Right renal pelvis (tissue), 4 donors: ENCODE measurements at regions not wholly inside any gene's neighbourhood (a gene's known extent, or its start where the extent isn't known, plus 50 kb on each side); places are given as distances from the start of the nearest gene placed in this dataset.
A peak's percentile ranks its signal among the peaks of the same experiment; 100 is the strongest.
"Not testable (repeated sequence)": the region's sequence is repeated elsewhere in the genome, so short reads cannot be mapped to it uniquely, and the experiment has no call there.

Experiments
- DNase-seq, 4 donors: peaks; one replicate each; pipeline ENCODE4 v3.0.0-alpha.2; 2013; ENCODE audit warnings: low read depth in 4 of 4, low spot score in 3 of 4, missing footprints in 1 of 4

DNA sequence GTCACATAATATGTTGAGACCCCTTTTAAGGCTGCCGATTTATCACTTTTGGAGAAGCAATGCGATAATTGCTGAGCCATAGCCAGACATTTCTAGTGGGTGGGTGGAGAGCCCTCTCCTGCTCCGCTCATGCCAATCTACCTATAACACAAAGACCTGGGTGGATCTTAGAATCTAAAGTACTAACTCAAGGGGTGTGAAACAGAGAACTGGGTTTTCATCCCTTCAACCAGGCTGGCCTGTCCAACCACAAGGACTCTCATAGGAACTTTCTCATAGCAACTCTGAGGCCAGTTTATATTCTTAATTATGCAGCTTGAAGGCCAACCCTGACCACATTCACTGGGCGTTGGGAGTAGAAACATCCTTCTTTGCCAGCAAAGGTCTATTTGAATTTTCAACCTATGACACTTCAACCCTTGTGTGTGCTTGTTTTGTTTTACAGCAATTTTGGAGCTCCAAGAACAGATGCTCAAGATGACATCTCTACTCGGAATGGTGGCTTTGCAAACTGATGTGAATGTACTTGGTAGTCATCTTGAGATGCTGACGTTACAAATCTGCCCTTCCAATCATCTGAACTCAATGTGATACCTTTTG, 1198.2 kb upstream of the AUTS2 start:
- no peak for DNase-seq

- DNase-seq, result no peak
Measured at GRCh38 chr7:68400783-68401182, 1197.5 kb upstream of the AUTS2 start.

DNA sequence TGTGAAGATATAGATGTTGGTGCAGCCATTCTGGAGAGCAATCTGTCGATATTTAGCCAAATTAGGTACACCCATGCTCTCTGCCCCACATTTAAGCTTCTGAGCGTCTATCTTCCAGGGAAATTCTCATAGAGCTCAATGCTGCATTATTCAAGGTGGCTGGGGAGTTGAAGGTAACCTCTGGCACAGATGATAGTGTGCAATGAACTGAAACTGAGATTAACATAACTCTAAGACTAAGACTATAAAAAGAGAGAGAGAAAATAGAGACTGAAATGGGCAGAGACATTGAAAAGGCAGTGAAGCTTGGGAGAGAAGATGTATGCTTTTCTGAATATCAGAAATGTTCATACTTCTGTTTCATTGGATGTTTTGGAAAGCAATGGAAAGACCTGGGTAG, 1197.0 kb upstream of the AUTS2 start:
- no peak for DNase-seq

GRCh38 chr7:68406480-68406879, 1191.8 kb upstream of the AUTS2 start:
- no peak for DNase-seq

DNA sequence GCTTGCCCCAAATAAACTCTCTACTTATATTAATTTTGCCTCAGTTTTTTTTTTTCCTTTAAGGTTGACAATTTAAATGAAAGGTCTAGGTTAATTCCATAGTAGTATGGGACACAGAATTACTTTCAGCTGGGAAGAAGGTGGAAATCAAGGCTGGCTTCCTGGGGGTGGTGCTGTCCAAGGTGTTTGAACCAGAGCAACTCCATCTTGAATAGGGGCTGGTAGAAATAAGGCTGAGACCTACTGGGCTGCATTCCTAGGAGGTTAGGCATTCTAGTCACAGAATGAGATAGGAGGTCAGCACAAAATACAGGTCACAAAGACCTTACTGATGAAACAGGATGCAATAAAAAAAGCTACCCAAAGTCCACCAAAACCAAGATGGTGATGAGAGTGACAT, 1190.8 kb upstream of the AUTS2 start:
- DNase-seq, result no peak

- DNase-seq, result no peak
Measured at GRCh38 chr7:68408873-68409272, 1189.4 kb upstream of the AUTS2 start.

- DNase-seq, result no peak
Measured at GRCh38 chr7:68409851-68410250, 1188.4 kb upstream of the AUTS2 start.

- not testable (repeated sequence) for DNase-seq
Measured at GRCh38 chr7:68410693-68411092, 1187.6 kb upstream of the AUTS2 start.

- DNase-seq, result no peak
Measured at GRCh38 chr7:68411742-68412141, 1186.5 kb upstream of the AUTS2 start.

GRCh38 chr7:68414631-68415425, 1183.4 kb upstream of the AUTS2 start:
- DNase-seq, result no peak

DNA sequence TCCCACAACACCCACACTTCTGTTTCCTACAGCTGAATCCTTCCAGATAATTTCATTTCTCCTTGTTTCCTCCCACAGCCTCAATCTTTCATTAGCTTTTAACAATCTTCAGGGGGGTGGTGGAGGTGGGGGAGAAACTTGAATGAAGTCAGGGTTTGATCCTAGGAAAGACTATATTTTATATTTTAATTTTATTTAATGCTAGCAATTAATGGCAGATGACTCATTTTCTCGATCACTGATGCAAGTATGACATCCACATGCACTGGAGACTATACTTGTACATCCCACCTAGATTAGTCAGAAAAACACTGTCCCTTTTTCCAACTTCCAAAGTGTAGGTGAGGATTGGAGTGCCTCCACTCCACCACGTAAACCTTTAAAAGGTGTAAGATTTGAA, 1181.3 kb upstream of the AUTS2 start:
- DNase-seq, result no peak

- DNase-seq, result no peak
Measured at GRCh38 chr7:68417659-68418058, 1180.6 kb upstream of the AUTS2 start.

DNA sequence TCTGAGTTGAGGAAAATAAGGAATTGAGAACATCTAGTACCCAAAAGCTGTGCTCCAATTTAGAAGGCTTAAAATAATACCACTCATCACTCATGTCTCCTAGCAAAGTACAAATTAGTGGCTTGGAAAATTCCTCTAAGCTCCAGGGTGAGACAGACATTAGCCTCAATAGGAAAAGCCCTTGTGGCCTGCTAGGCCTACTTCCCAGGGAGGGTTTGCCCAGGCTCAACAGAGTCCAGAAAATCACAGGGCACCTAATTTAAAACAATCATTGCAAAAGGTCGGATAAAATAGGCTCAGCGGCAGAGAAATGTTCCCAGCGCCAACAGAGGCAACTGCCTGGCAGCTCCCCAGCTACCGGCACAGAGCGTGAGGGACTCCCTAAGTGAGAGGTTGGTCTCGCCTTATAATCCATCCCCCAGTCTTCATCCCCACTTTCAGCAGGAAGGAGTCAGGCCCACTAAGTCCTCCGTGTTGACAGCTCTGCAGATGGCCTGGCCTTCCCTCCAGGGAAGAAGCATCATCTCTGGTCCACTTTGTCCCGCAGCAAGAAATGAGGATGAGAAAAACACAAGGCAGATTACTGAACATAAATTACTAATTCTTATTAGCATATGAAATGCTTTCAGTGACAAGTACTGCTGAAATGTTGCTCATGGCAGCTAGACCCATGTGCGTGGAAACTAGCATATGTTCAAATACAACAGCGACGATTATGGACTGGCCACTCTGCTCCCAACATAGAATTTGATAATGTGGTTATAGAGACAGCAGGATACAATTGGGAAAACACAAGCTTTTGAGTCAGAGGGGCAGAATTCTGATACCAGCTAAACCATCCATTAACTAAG, 1177.7 kb upstream of the AUTS2 start:
- DNase-seq, result no peak

- no peak for DNase-seq
Measured at GRCh38 chr7:68421712-68422111, 1176.6 kb upstream of the AUTS2 start.

DNA sequence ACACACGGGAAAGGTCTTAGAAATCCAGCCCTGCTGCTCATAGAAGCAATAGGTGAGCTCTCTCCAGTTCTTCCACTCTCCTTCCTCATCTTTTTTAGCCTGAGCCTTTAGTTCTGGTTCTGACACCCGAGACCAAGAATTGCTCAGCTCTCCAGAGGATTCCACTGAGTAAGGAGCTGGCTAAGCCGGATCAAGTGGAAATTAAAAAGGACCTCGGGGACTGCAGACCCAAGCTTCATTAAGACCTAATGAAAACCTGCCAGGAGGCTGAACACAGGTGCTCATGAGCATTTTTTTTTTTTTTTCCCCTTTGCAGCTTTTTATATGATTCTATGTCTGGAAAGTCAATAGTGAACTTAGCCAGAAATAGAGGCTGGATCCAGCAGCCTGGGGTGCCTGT, 1176.0 kb upstream of the AUTS2 start:
- DNase-seq, result no peak

DNA sequence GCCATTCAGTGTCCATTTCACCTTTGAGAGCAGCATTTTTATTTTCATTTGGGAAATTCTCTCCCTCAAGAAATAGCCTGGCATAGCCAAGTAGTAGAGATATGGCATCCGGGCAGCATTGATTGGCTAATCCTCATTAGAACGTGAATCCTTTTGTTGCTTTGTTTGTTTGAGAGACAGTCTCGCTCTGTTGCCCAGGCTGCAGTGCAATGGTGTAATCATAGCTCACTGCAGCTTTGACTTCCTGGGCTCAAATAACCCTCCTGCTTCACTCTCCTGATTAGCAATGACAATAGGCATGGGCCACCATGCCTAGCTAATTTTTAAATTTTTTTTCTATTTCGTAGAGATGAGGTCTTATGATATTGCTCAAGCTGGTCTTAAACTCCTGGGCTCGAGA, 1174.9 kb upstream of the AUTS2 start:
- no peak for DNase-seq

DNA sequence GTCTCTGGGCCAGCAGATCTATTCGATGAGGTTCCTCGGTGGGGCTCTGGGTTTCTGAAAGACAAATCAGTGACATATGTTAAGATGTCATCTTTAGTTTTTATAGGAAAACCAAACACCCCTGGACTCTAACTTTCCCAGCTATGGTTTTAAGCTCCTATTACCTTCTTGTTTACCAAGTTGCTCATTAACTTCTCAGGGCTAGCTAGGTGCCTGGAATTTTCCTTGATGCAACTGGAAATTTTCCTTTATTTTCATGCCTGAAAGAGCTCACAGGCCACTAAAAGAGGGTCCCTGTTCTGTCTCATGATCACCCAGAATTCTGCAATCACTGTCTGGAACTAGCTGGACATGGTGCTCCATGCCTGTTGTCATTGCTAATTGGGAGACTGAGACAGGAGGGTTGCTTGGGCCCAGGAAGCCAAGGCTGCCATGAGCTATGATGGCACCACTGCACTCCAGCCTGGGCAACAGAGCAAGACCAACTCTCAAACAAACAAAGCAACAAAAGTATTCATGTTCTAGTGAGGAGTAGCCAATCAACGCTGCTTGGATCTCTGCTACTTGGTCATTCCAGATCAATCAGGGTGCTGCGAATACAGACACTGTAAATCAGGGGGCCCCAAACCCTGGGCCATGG, 1173.5 kb upstream of the AUTS2 start:
- DNase-seq, result peak in 2 of 4 donors; percentile 26 to 36

- no peak for DNase-seq
Measured at GRCh38 chr7:68425377-68425776, 1172.9 kb upstream of the AUTS2 start.

DNA sequence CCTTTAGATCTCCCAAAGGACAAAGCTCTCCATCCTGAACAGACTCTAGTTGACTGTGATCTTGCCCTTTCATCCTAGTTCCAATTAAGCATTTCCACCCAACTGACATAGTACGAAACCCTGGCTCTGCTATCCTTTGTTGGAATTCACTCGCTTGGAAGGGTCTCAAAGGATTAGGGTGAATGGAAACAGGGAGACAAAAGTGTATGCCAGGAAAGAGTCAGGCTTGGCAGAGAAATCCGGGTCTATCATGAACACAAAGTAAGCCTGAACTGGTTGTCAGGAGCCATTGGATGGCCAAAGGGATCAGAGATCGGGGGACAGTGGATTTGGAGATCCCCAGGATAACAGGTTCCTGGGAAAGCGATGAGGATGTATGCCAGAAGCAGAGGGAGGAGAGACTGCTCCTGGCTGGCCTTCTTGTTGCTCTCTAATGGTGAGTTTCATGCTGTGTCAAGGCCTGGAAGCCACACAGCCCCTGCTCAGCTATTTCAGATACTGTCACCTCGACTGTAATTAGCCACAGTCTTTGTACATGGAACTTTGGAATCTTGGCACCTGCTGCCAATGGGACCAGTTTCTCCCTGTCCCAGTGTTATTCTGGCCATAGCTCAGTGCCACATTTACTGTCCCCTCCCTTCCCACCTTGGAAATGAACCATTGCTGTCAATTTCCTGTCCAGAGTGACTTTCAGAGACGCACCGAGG, 1168.7 kb upstream of the AUTS2 start:
- DNase-seq, result no peak

- no peak for DNase-seq
Measured at GRCh38 chr7:68432585-68432984, 1165.7 kb upstream of the AUTS2 start.
